ENCODE measurements at regions not wholly inside any gene's neighbourhood (a gene's known extent, or its start where the extent isn't known, plus 50 kb on each side); places are given as distances from the start of the nearest gene placed in this dataset.

GRCh38 chr14:71246539-71246938 lies 339.3 kb downstream of the PCNX1 start:
- no peak for TF ChIP-seq MYC (IDR thresholded peaks at IDR 0.05; ENCODE audit: low read depth, low read length)
- TF ChIP-seq EZH2 (IDR thresholded peaks at IDR 0.05; ENCODE audit: borderline replicate concordance, low read depth, low read length, severe bottlenecking), result no peak
- TF ChIP-seq GATA2 (IDR thresholded peaks at IDR 0.05; ENCODE audit: insufficient read depth, insufficient read length, low read depth, low read length), result no peak
- TF ChIP-seq, protein P1, sequence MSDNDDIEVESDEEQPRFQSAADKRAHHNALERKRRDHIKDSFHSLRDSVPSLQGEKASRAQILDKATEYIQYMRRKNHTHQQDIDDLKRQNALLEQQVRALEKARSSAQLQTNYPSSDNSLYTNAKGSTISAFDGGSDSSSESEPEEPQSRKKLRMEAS (IDR thresholded peaks at IDR 0.05; ENCODE audit: insufficient read depth, insufficient read length), result no peak
- no peak for TF ChIP-seq CTCF (IDR thresholded peaks at IDR 0.05; ENCODE audit: extremely low read depth in 1 of 2, insufficient read depth in 1 of 2, low read depth in 1 of 2, low read length in 2 of 2)
- Histone ChIP-seq H3K27me3 (ENCODE audit: control insufficient read depth in 2 of 2, insufficient read depth in 2 of 2, low read length in 2 of 2) (no peaks in the 10 kb centered on the region), H4K20me1 (replicated peaks; ENCODE audit: control insufficient read depth, extremely low read depth, insufficient read depth, low read length) (no peaks in the 10 kb centered on the region), H3K36me3 (ENCODE audit: control insufficient read depth in 2 of 2, extremely low read depth in 1 of 2, insufficient read depth in 2 of 2, low read length in 2 of 2) (no peaks in the 10 kb centered on the region), H3K4me1 (ENCODE audit: control insufficient read depth, extremely low read depth, insufficient read depth, low read length) (peaks cover 12% of the 10 kb centered on the region), H3K9me3 (replicated peaks; ENCODE audit: control insufficient read depth, insufficient read depth, low read length) (no peaks in the 10 kb centered on the region), H3K27ac (ENCODE audit: insufficient read depth, low read depth, low read length) (no peak overlapping the region), H3K4me2 (ENCODE audit: insufficient read depth, low read length) (no peak overlapping the region), H2AFZ (ENCODE audit: low read depth, low read length) (no peak overlapping the region), H3K9ac (replicated peaks; ENCODE audit: extremely low read depth, insufficient read depth, low read length) (no peak overlapping the region), H3K4me3 (replicated peaks in 1 of 3; ENCODE audit: insufficient read depth in 1 of 3, low read depth in 1 of 3, low read length in 3 of 3) (no peak overlapping the region), H3K9me1 (replicated peaks; ENCODE audit: control insufficient read depth, extremely low read depth, insufficient read depth, low read length) (no peaks in the 10 kb centered on the region), H3K79me2 (ENCODE audit: control insufficient read depth, insufficient read depth, low read length) (no peaks in the 10 kb centered on the region)
- FAIRE-seq (no peak), DNase-seq (ENCODE audit: low read depth, low spot score) (no peak)
- ChIA-PET POLR2A (no interaction called here), CTCF (no interaction called here)
- dilution Hi-C loops (cut with MboI; ENCODE audit: extremely low pct_ligation_motif_present, low sequenced_read_pairs), result no loop called here
- BruUV-seq (replicated peaks), result no TSS peak
- intact Hi-C loops (cut with micrococcal nuclease), result no loop called here

- Histone ChIP-seq H4K20me1 (replicated peaks; ENCODE audit: control insufficient read depth, extremely low read depth, insufficient read depth, low read length) (no peaks in the 10 kb centered on the region), H3K4me2 (ENCODE audit: insufficient read depth, low read length) (no peak overlapping the region), H3K27ac (ENCODE audit: insufficient read depth, low read depth, low read length) (no peak overlapping the region), H3K27me3 (ENCODE audit: control insufficient read depth in 2 of 2, insufficient read depth in 2 of 2, low read length in 2 of 2) (no peaks in the 10 kb centered on the region), H3K79me2 (ENCODE audit: control insufficient read depth, insufficient read depth, low read length) (no peaks in the 10 kb centered on the region), H3K4me3 (replicated peaks in 1 of 3; ENCODE audit: insufficient read depth in 1 of 3, low read depth in 1 of 3, low read length in 3 of 3) (no peak overlapping the region), H3K9me3 (replicated peaks; ENCODE audit: control insufficient read depth, insufficient read depth, low read length) (no peaks in the 10 kb centered on the region), H3K36me3 (ENCODE audit: control insufficient read depth in 2 of 2, extremely low read depth in 1 of 2, insufficient read depth in 2 of 2, low read length in 2 of 2) (no peaks in the 10 kb centered on the region), H3K4me1 (ENCODE audit: control insufficient read depth, extremely low read depth, insufficient read depth, low read length) (peaks cover 12% of the 10 kb centered on the region), H3K9ac (replicated peaks; ENCODE audit: extremely low read depth, insufficient read depth, low read length) (no peak overlapping the region), H2AFZ (ENCODE audit: low read depth, low read length) (no peak overlapping the region), H3K9me1 (replicated peaks; ENCODE audit: control insufficient read depth, extremely low read depth, insufficient read depth, low read length) (no peaks in the 10 kb centered on the region)
- intact Hi-C loops (cut with micrococcal nuclease) (no loop called here), dilution Hi-C loops (cut with MboI; ENCODE audit: extremely low pct_ligation_motif_present, low sequenced_read_pairs) (no loop called here)
- POLR2A ChIA-PET, result no interaction called here
- CTCF ChIA-PET, result no interaction called here
- FAIRE-seq (no peak), DNase-seq (ENCODE audit: low read depth, low spot score) (no peak)
- TF ChIP-seq, protein P1 (IDR thresholded peaks at IDR 0.05; ENCODE audit: insufficient read depth, insufficient read length), result no peak
- TF ChIP-seq FOS (IDR thresholded peaks at IDR 0.05; ENCODE audit: borderline replicate concordance, insufficient read depth, low read length), result no peak
- TF ChIP-seq CTCF (IDR thresholded peaks at IDR 0.05; ENCODE audit: extremely low read depth in 1 of 2, insufficient read depth in 1 of 2, low read depth in 1 of 2, low read length in 2 of 2), result no peak
- no peak for TF ChIP-seq GATA2 (IDR thresholded peaks at IDR 0.05; ENCODE audit: insufficient read depth, insufficient read length, low read depth, low read length)
- no peak for TF ChIP-seq JUN (IDR thresholded peaks at IDR 0.05; ENCODE audit: borderline replicate concordance, insufficient read depth, insufficient read length, low read depth)
- TF ChIP-seq MYC (IDR thresholded peaks at IDR 0.05; ENCODE audit: low read depth, low read length), result no peak
- TF ChIP-seq EZH2 (IDR thresholded peaks at IDR 0.05; ENCODE audit: borderline replicate concordance, low read depth, low read length, severe bottlenecking), result no peak
- no peak for TF ChIP-seq POLR2AphosphoS5 (IDR thresholded peaks at IDR 0.05; ENCODE audit: insufficient read depth, low read depth, low read length)
- no peak for TF ChIP-seq POLR2A (IDR thresholded peaks at IDR 0.05; ENCODE audit: low read depth, low read length)
- BruUV-seq (replicated peaks), result no TSS peak
Observed at GRCh38 chr14:71247106-71247505, 339.8 kb downstream of the PCNX1 start.
